Midbrain (tissue), 1 donor: ENCODE measurements at regions not wholly inside any gene's neighbourhood (a gene's known extent, or its start where the extent isn't known, plus 50 kb on each side); places are given as distances from the start of the nearest gene placed in this dataset.

Experiments
- DNase-seq: peaks from one replicate; lab custom pipeline; 2025; lab: John Stamatoyannopoulos, UW

- no peak for DNase-seq
Measured at GRCh38 chr11:39294648-39295047, 2164.8 kb downstream of the LRRC4C start.

DNA sequence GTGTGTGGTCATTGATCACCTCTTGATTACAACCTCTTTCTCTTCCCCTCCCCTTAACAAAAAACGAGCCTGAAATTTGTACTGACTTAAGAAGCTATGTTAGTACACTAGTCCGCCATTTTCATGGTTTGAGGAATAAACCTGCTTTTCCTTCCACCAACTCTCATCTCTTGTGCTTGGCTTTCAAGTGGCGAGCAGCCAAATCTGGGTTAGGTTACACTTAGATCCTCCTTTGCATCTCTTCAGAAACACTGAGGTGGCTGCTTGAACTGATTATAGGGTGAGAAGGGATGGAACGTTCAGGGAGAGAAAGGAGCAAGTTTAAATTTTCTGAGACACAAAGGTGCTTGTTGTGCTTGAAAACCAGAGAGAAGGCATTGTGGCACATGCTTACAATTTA lies 2171.4 kb downstream of the LRRC4C start:
- no peak for DNase-seq

DNA sequence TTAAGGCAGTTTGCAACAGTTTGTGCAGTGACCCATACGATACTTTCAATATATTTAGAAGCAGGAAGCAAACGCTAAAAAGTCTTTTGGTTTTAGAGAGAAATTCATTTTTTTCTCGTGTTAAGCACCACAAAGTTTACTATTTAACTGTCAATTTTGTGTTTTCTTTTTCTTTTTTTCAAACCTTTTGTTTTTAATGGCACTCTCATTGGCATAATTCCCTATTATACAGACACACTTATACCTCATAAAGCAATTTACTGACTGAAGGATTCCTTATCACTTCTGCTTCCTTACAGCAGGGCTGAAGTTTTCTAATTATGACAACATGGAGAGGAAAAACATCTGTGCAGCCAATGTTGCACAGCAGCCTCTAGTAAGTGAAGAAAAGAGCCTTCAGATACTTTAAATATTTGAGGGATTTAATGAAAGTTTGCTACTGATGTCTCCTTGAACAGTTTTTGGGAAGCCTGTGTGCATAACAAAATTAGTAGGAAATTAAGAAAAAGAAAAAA lies 2191.2 kb downstream of the LRRC4C start:
- no peak for DNase-seq

GRCh38 chr11:39255648-39256047 lies 2203.8 kb downstream of the LRRC4C start:
- no peak for DNase-seq

DNA sequence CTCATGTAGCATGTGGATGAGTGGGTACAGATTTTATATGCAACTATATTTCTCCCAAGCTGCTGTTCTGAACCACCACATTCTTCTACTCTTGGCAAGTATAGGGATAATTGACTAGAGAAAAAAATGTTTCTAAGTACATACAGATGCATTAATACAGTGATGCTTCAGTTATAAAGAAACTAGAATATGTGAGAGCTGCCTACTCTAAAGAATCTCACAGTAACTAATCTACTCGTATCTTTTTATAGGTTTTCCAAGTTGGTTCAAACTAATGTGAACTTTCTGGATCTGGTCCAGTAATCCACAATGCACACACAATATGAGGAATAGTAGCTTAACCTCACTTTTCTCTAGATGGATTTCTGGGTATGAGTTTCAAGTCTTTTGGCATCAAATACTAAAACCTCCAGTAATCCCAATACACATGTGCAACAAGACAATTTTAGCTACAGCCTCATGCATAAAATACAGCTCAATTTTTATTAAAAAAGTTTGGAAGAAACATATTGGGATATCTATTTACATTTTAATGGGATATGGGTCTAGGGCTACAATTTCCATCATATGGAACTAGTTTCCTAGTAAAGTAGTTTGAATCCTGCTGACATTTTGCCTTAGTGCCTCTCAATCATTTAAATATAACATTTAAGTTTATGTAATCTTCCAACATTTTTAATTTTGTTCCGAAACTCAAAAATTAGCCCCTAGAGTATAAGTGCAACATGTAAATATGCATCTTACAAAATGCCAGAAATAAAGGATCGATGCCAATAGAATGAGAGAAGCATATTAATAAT lies 2209.7 kb downstream of the LRRC4C start:
- DNase-seq, result no peak

- DNase-seq, result no peak
Measured at GRCh38 chr11:39247570-39248137, 2211.8 kb downstream of the LRRC4C start.

GRCh38 chr11:39239553-39239952 lies 2219.9 kb downstream of the LRRC4C start:
- no peak for DNase-seq

DNA sequence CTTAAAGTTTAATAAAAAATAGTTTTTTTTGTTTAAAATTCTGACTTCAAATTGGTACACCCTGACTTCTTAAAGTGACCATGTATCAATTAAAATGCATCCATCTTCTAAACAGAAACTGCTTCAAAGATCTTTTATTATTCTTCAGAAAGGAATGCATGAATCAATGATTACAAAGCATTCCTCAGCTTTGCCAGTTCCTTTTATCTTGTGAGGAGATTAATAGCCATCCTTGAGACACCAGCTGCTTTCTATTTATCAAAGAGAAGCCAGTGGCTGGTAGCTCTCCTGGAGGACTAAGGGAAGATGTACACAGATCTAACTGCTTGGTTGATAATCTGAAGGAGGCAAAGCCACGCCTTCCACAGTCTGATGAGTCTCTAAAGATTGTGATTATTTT lies 2222.5 kb downstream of the LRRC4C start:
- no peak for DNase-seq

- no peak for DNase-seq
Measured at GRCh38 chr11:39221550-39222138, 2237.8 kb downstream of the LRRC4C start.

DNA sequence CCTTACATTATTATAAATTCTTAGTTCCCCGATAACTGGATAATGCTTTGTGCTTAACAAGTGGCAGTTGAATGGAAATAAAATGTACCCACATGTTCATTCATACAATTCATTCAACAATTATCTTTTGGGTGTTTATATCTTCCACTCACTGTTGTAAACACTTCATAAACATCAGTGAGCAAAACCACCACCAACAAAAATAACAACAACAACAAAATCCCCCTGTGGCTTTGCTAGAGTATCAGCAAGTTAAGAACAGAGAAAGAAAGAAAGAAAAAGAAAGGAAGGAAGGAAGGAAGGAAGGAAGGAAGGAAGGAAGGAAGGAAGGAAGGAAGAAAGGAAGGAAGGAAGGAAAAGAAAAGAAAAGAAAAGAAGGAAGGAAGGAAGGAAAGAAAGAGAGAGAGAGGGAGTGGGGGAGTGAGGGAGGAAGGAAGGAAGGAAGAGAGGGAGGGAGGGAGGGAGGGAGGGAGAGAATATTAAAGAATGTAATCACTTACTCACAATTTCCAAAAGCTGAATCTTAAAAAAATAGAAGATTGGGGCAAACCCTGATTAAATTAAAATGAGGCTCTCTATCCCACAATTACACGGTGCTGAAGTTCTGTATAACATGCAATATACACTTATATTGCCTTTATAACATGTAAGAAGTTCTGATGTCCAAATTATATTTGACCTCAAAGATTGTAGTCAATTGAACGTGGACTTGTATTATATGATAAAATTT lies 2238.8 kb downstream of the LRRC4C start:
- no peak for DNase-seq

GRCh38 chr11:39220069-39220468 lies 2239.4 kb downstream of the LRRC4C start:
- DNase-seq, result no peak

DNA sequence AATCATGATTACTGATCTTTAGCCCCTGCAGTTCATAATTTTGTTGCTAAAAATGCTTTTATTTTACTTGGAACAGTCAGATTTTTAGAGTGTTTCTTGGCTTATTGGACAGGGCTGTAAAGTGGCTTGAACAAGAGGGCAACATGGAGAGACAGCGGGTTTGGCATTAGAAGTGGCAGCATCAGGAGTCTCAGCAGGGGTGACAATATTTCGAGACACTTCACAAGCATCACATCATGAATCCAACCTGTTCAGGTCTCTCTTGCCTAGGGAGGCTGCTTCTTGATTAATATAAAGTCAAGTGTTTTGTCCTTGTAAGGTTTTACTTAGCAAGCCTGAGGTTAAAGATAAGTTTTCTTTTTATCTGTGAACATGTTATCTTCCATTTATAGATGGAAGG lies 2249.5 kb downstream of the LRRC4C start:
- DNase-seq, result no peak

DNA sequence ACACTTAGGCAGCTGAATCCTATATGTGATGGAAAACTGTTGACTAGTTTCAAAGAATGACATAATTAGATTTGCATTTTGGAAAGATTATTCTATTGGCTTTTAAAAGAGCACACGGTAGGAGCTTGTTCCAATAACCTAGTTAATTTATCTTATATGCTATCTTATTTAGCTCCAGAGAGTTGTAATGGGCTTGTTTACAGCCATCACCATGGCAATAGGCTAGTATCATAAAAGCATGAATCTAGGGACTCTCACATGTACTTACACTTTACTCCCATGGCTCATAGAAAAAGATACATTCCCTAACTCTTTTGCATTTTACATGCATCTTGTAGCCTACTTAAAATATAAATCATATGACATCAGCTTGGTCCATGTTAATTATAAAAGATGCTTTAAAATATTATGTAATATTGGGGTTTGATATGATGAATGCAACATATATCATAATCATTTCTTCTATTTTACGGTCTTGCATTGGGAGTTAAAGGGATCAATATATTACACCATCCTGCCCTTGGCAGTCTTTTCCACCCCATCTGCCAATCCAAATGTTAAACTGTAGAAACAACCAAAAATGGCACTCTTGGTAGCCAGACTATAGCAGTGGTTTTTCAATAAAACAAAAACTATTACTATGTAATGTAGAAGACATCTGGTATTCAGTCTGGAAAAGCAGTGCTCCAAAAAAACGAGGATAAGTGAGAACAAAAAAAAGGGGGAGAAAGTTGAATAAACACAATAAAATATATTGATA lies 2254.0 kb downstream of the LRRC4C start:
- DNase-seq, result no peak

GRCh38 chr11:39192671-39193070 lies 2266.8 kb downstream of the LRRC4C start:
- no peak for DNase-seq

DNA sequence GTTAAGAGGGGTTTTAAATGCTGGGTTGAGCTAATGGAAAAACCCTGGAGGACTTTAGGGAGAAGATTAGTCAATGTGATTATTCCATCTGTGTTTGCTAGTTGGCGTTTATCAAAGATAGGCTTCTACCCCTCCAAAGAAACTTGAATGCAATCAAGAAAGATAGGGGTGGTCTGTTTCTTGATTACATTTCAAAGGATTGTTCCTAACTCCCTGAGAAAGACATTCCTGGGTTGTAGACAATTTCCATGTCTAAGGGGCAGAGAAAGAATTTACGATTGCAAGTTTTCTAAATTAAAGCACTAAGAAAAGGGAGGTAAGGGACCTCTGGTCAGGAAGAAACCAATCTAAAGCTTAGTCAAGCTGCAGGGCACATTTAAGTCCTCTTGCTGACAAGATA lies 2268.7 kb downstream of the LRRC4C start:
- no peak for DNase-seq

DNA sequence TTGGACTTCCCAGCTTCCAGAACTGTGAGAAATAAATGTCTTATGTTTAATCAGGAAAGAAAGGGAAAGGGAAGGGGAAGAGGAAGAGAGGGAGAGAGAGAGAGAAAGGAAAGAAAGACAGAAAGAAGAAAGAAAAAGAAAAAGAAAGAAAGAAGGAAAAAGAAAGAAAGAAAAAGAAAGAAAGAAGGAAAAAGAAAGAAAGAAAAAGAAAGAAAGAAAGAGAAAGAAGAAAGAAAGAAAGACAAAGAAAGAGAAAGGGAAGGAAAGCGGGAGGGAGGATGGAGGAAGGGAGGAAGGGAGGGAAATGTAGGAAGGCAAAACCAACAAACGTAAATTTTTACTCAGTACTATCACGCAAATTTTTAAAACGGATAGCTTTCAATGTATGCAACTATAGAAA lies 2281.8 kb downstream of the LRRC4C start:
- DNase-seq, result no peak

DNA sequence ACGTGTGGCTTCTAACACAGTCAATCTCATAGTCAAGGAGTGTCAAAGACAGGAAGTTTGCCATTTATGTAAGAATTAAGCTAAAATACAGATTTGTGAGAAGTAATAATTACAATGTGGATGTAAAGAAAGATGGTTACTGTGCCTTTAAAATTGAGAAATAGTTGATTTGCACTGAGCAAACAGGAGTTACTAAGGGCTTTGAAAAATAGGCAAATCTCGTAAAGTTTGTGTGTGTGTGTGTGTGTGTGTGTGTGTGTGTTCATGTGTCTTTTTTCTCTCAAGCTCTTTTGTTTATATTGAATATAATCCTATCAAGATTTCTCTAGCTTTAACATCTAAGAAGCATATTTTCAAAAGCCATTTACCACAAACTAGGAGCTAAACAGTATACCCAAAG lies 2284.5 kb downstream of the LRRC4C start:
- DNase-seq, result no peak

GRCh38 chr11:39174196-39174595 lies 2285.3 kb downstream of the LRRC4C start:
- no peak for DNase-seq

DNA sequence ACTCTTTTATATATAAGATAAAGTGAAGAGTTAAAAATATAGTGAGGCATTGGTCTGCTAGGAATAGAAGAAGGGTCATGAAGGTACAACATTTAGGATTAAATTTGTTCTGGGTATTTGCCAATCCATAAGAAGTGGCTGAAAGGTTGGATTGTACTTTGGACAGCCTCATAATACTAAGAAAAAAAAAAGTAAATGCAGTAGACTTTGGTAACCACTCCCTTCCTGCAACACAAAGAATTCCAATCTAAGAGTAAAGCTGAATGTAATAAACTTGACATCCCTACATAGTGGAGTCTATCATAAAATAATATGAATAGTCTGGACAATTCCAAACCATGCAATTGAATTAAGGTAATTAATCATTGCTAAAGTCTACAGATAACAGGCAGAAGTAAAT lies 2294.4 kb downstream of the LRRC4C start:
- no peak for DNase-seq

GRCh38 chr11:39149214-39149613 lies 2310.2 kb downstream of the LRRC4C start:
- no peak for DNase-seq

- DNase-seq, result no peak
Measured at GRCh38 chr11:39145346-39145745, 2314.1 kb downstream of the LRRC4C start.
